GM18517 (cell line): ENCODE measurements at regions not wholly inside any gene's neighbourhood (a gene's known extent, or its start where the extent isn't known, plus 50 kb on each side); places are given as distances from the start of the nearest gene placed in this dataset.
"Not testable (repeated sequence)": the region's sequence is repeated elsewhere in the genome, so short reads cannot be mapped to it uniquely, and the experiment has no call there.

Experiments used
- ATAC-seq: cut with Tn5 transposase; IDR thresholded peaks from one replicate; pipeline ENCODE4 v1.9.1; 2021; ENCODE audit warnings: mild to moderate bottlenecking, moderate library complexity; ENCODE audit not compliant: unreplicated experiment

DNA sequence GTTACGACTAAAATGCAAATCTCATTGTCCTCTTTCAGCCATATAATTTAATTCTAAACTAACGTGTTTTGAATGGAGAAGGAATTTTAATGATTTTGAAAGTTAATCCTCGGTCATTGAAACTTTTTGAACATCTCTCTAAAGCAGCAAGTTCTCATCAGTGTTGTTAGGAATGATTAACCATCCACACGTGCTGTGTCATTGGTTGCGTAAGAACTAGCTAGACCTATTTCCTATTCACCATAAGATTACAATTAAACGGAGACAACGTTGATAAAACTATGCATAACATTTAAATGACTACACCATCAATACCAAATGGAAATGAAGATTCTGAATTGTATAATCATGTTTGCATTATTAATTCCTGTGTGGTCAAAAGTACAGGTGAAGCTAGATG lies 155.6 kb upstream of the IRS2 start:
- ATAC-seq: no peak

DNA sequence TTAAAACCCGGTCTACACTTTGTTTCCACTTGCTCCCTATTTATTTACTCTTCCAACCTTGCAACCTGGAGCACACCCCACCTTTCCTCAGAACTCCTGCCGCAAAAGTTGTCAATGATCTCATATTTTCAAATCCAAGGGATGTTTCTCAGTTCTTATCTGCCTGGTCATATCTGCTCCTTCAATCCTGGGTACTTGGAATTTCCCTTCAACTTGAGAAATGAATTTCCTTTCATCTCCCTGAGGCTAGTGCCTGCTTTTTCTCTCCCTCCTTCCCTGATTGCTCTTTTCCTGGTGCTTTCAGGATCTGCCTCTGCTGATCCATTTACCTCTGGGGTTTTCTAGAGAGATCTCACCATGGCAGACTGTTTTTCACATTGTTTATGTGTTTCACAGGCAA lies 154.8 kb upstream of the IRS2 start:
- ATAC-seq: no peak

DNA sequence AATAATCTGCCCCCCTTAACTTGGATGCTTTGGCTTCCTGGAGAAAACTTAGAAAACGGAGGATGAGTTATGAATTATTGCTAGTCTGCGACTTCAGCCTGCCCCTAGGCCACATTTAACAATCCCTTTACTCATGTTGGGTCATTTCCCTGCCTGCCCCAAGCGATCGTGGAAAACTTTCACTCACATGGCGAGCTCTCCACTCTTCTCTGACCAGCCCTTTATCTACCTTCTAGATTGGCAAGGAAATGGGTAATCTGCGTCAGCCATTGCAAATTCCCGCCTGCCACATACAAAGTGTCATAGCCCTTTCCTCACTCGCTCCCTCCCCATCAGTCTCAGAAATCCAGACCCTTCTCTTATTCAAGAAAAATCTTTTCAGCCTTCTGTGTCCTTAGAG lies 154.3 kb upstream of the IRS2 start:
- ATAC-seq: no peak

DNA sequence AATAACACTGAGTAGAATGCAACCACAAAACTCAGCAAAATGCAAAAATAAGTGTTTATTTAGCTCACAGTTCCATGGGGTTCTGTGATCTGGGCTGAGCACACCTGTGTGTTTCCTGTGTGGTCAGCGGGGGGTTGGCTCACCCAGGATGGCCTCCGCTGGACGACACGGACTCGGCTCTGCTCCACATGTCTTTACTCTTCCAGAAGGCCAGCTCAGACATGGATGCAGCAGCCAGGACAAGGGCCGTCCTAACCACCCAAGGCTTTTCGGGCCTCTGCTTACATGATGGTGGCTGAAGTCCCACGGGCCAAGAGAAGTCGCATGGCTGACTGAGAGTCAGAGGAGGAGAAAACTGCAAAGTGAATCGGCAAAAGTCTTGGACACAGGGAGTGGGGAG lies 153.5 kb upstream of the IRS2 start:
- no peak for ATAC-seq

DNA sequence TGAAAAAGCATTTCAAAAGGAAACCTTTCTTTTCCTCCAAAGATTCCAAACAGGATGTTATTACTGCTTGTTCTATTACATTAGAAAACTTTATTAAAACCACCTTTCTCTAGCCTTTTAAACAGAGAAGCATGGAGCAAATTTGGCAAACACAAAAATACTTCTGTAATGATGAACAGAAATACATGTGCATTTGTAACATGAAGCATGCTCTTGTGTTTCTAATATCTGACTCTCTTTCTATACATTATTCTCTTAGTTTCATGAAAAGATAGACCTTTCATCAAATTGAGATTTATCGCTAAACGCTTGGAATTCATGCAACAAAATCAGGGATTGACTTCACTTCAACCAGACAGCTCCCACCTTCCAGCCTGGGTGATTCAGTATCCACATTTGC lies 152.8 kb upstream of the IRS2 start:
- no peak for ATAC-seq

DNA sequence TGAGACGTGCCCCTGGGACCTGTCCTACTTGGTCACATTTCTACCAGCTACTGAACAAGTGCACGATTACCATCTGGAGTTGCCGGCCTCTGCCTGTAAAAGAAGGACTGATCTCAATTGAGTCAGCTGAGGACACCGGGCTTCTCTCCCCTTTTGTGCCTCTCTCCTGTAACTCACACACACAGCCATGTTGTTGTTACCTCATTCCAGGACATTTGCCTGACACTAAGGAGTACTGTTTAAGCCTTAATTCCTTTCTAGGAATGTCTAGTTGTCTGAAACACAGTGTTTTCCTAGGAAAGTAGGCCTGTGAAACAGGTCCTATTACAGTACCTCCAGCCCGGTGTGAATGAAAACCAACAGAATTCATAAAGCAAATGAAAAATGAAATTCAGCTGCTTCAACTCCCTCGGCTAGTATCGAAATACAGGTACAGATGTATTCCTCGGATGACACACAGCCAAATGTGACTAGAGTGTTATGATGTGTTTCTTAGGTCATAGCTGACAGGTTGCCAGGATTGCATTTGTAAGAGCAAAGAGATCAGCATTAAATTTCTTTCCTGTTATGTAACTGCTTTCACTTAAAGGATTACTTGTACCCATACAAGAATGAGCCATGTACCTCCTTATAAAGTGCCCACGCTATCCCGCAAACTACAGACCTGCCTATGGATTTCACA lies 152.0 kb upstream of the IRS2 start:
- ATAC-seq: no peak

DNA sequence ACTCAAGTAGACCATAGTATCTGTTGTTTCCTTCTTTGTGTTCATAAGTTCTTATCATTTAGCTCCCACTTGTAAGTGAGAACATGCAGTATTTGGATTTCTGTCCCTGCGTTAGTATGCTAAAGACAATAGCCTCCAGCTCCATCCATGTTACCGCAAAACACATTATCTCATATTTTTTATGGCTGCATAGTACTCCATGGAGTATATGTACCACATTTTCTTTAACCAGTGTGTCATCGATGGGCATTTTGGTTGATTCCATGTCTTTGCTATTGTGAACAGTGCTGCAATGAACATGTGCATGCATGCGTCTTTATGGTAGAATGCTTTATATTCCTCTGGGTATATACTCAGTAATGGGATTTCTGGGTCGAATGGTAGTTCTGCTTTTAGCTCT lies 148.1 kb upstream of the IRS2 start:
- ATAC-seq: not testable (repeated sequence)

DNA sequence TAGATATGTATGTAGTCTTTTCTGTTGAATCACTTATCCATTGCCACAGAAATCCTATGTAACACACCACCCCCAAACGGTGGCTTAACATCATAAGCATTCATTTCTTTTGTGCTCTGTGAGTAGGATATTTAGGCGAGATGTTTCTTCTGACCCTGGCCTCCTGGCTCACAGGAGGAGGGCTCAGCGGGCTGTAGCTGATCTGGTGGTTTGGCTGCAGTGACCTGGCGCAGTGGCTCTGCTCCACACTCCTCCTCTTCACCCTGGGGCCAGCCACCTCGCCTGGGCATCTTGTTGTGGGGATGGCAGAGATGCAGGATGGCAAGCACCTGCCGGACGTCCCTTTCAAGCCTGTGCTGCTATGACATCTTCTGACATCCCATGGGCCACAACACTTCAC lies 147.1 kb upstream of the IRS2 start:
- no peak for ATAC-seq

DNA sequence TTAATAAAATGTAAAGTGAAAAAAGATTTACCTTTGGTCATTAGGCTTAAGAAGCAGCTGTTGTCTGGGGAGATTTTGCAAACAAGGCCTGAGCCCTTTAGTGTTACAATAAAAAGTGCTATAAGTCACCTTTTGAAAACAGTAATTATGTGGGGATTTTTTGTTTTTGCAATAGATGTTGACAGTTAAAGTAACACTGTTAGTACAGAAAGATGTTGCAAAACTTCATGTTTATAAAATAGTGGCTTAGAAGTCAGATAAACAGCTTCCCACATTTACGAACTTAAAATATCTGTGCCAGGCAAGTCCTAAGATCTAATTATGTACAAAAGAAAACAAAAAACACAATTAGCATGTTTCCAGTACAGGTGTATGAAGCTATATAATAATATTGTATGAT lies 138.0 kb upstream of the IRS2 start:
- ATAC-seq: no peak

DNA sequence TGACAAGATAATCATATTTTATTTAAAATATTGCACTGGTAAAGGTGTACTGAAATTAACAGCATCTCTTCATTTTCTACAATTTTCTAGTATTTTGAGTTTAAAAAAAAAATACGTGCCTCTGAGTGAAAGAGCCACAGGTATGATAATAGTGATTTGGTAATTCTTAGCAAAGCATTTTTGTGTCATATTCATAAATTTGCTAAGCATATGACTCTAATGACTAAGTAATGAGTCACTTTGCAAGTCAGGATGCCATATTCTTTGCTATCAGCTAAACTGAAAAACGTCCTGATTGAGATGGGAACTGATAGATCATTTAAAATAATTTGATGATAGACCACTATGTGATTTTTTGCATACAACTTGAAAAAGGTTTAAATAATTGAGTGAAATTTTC lies 136.1 kb upstream of the IRS2 start:
- ATAC-seq: no peak

DNA sequence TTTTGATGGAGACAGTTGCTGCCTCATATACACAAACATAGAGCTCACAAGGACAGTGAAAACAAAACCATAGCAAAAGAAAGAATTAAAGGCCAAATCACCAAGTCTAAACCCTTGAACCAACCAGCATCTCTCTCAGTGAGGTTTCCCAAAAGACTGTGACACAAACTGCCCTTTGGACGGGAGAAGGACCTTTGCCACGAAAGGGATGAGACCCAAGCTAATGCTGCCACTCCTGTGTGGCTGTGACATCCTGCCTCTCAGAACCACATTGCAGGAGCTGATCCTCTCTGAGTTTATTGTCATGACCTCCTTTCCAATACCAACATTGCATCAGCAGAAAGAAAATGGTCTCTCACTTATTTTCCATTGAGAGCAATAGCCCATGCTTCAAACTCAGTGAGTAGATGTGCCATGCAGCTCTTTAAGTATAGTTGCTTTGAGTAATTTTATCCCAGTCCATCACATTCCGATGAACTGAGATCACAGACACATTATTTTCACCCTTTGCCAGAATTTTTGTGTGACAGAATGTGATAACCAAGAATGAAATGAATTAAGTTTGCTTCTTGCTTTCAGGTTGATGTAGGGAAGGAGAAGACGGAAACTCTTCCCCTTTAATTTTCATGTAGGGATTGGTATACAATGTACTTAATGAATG lies 133.5 kb upstream of the IRS2 start:
- no peak for ATAC-seq

DNA sequence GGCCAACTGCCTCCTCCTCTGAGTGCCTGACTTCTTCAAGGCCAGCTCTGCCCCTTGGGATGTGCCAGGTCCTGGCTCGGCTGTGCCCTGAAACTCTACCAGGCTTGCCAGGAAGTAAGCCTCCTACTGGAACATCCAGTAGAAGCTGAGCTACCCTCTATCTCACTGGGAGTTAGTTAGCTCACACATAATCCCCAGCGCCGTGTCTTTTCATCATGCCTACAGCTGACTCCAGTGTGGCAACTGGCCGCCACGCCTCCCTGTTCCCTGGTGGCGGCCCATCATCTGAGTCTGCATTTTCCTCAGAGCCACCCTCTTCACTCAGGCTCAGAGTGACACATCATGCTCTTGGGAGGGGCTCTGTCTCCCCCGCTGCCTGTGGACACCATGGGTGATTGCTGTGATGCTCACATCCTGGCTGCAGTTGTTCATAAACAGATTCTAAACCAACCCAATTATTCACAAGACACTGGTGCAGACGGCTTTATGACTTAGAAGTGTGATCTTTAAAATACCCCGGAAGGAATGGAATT lies 131.9 kb upstream of the IRS2 start:
- ATAC-seq: no peak

DNA sequence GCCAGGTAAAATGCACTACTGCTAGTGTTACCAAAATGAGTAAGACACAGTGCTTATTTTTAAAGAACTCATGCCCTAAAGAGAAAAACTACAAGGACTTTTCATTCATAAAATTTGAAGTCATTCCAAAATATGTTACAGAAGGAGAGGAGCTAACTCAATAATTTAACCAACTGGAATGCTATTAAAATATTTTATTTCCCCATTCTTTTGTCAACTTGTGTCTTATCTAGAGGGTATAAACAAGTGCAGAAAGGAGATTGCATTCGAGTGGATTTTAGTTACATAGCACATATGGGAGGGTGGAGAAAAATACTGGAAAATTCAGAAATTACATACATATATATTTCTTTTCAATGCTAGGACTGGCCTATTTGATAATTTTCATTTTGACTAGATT lies 131.0 kb upstream of the IRS2 start:
- ATAC-seq: no peak

DNA sequence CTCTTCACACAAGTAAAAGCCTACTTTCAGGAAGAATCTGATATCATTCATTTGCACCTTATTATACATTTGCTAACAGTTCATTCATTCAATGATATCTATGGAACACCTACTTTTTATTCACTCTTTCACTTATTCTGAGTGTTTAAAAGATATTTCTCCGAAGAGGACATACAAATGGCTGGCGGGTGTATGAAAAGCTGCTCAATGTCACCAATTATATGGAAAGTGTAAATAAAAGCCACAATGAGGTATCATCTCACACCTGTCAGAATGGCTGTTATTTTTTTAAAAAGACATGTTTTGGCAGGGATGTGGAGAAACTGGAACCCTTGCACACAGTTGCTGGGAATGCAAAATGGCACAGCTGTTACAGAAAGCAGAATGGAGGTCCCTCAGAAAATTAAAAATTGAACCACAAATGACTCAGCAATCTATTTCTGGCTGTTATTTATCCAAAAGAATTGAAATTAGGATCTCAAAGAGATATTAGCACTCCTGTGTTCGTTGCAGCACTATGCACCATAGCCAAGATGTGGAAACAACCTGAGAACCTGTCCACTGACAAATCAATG lies 127.6 kb upstream of the IRS2 start:
- no peak for ATAC-seq

DNA sequence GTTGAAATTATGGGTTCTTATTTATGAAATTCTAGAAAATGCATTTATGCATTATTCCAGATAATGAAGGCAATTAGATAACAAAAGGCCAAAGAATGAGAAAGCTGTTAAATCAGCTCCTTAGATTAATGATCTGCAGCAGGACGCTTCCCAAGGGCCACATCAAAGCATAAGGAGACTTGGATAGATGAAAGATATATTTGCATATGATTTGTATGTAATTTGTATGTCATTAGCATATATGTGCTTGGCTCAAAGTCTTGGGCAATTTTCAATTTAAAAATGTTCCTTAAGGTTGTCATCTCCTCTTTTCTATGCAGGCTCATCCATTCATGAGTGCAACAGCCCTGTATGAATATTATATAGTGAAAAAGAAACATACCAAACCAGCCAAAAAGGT lies 126.8 kb upstream of the IRS2 start:
- ATAC-seq: no peak

DNA sequence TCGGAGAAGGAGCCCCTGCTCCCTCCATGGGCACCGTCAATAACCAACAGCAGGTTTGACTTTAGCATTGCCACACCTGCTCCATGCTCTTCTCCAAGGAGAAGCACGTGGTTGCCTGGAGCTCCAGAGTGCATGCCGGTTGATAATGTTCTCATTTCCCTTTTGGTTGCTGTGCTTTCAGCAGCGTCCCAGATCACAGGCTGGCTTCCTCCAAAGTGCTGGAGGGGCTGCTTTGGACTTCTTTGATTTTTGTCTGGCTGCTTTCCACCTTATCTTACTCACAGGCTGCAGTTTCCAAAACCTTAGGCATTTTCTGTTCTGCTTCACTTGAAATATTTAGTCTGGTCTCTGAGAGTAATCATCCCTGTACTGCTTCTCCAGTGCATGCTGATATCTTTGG lies 123.8 kb upstream of the IRS2 start:
- ATAC-seq: no peak

DNA sequence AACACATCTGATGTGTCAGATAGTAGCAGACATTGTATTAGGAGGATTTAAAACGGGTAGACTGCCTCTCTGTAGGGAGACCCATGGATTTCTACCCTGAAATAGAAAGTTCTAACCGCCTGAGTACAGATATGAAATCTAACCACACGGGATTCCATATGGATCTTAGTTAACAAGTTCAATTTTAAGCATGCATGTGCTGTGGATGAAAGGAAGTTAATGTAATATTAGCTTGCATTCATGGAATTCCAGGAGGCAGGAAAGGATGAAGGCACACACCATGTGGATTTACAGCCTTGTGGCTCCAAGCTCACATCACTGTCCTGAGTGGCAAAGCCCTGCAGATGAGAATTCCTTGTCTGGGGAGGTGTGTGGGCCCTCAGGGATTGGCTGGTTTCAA lies 120.6 kb upstream of the IRS2 start:
- no peak for ATAC-seq

DNA sequence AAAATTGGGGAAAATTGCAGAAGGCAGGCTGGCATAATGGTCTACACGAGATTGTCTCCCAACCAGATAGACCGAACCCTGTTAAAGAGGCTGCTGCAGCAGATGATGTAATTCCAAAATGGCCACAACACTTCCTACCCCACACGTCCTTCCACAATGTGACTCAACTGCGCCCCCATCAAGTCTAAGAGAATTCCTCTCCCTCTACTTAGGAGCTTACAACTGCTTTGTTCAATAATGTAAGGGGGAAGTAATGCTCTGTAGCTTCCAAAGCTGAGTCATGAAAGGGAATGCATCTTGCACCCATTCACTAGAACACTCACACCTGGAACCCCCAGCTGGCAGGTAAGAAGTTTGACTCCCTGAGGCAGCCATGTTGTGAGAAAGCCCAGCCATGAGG lies 117.8 kb upstream of the IRS2 start:
- no peak for ATAC-seq

DNA sequence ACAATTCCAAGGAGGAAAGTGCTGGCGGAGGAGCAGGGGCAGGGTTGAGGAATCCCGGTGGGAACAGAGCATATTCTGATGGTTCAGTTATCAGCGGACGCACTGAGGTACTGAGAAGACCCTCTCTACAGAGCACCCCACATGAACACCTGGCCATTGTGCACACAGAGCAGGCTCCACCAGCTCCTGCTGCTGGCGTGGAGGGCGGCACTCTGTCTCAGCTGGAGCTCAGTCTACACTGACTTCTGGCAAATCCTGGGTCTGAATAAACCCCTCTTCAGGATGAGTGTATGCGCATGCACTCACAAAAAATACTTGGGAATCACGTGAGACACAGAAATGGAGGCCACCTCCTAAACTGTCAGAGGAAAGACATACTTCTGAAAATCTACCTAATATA lies 114.4 kb upstream of the IRS2 start:
- no peak for ATAC-seq

DNA sequence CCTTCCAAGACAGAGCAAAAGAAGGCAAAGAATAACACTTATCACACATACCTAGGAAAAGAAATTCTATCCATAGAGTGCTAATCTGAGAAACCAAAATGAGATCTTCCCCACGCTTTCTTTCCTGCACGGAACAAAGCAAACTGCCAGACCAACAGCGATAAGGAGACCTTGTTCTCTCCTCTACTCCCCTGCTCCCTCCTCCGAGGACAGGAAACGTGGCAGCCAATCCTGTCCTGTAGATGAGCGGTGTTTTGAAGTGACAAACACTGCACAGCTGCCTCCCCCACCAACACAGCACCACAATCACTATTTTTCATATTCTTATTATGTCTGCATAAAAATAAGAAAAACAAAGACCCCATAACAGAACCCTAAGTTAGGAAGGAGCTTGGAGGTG lies 113.9 kb upstream of the IRS2 start:
- ATAC-seq: no peak

DNA sequence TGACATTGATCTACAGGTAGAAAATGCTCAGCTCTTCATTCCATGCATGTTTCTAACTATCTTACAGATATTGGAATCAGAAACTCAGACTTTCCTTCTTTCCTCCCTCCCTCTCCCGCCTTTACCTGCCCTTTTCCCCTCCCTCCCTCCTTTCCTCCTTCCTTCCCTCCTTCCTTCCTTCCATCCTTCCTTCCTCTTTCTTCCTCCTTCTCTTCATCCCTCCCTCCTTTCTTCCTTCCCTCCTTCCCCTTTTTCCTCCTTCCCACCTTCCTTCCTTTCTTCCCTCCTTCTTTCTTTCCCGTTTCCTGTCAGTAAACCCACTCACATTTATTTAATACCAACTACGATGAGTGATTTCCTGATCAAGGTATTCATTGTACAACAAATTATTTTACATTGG lies 113.4 kb upstream of the IRS2 start:
- ATAC-seq: no peak

DNA sequence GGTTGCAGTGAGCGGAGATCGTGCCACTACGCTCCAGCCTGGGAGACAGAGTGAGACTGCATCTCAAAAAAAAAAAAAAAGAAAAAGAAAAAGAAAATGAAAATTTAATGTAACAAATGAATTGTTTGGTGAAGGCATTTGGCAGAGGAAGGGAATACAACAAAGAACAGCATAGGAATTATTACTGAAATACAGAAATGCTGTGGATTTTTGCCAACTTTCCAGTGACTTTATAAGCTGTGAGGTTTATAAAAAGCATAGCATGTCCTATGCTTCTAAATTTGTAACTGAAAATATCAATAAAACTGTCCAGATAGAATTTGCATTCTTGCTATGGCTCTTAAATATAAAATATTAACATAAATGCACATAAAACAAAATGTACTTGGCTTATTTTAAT lies 112.9 kb upstream of the IRS2 start:
- no peak for ATAC-seq
